ENCODE measurements at regions not wholly inside any gene's neighbourhood (a gene's known extent, or its start where the extent isn't known, plus 50 kb on each side); places are given as distances from the start of the nearest gene placed in this dataset.
"Not testable (repeated sequence)": the region's sequence is repeated elsewhere in the genome, so short reads cannot be mapped to it uniquely, and the experiment has no call there.

- no peak for TF ChIP-seq CTCF (IDR thresholded peaks at IDR 0.05)
- ATAC-seq (ENCODE audit: poor library complexity) (no peak), DNase-seq (no peak)
- H3K27me3 Mint-ChIP-seq = no peaks in the 10 kb centered on the region
- no peaks in the 10 kb centered on the region for H3K36me3 Mint-ChIP-seq (ENCODE audit: low read depth)
- H3K4me1 ChIP-seq (ENCODE audit: insufficient read depth, low read length) = no peaks in the 10 kb centered on the region
- H3K4me3 Mint-ChIP-seq = no peak overlapping the region
- POLR2A ChIA-PET = no interaction called here
- H3K9me3 Mint-ChIP-seq = no peaks in the 10 kb centered on the region
- H3K27ac ChIP-seq (ENCODE audit: low read depth in 1 of 2, low read length in 2 of 2) = no peak overlapping the region
- no peaks in the 10 kb centered on the region for H3K4me1 Mint-ChIP-seq (ENCODE audit: low read depth)
- no peak overlapping the region for H3K27ac Mint-ChIP-seq
- H3K36me3 ChIP-seq (ENCODE audit: insufficient read depth, low read length) = no peaks in the 10 kb centered on the region
- no peaks in the 10 kb centered on the region for H3K9me3 ChIP-seq (ENCODE audit: control insufficient read depth in 1 of 2, insufficient read depth in 1 of 2, low read length in 2 of 2)
- intact Hi-C loops (cut with DNase I, micrococcal nuclease) = no loop called here
- no peaks in the 10 kb centered on the region for H3K27me3 ChIP-seq (ENCODE audit: control insufficient read depth in 1 of 2, insufficient read depth in 2 of 2, low read length in 2 of 2)
- H3K4me3 ChIP-seq (ENCODE audit: low read length) = no peak overlapping the region
- CTCF ChIA-PET = no interaction called here
Observed at GRCh38 chr4:115215935-115216334, 102.5 kb upstream of the NDST4 start.

GRCh38 chr4:115213716-115214115 lies 100.3 kb upstream of the NDST4 start:
- intact Hi-C loops (cut with DNase I, micrococcal nuclease) = no loop called here
- no peaks in the 10 kb centered on the region for H3K36me3 Mint-ChIP-seq (ENCODE audit: low read depth)
- DNase-seq (no peak), ATAC-seq (ENCODE audit: poor library complexity) (no peak)
- no peaks in the 10 kb centered on the region for H3K9me3 Mint-ChIP-seq
- H3K9me3 ChIP-seq (ENCODE audit: control insufficient read depth in 1 of 2, insufficient read depth in 1 of 2, low read length in 2 of 2) = no peaks in the 10 kb centered on the region
- H3K4me3 Mint-ChIP-seq = no peak overlapping the region
- H3K27ac Mint-ChIP-seq = no peak overlapping the region
- no peaks in the 10 kb centered on the region for H3K27me3 Mint-ChIP-seq
- no peaks in the 10 kb centered on the region for H3K27me3 ChIP-seq (ENCODE audit: control insufficient read depth in 1 of 2, insufficient read depth in 2 of 2, low read length in 2 of 2)
- H3K27ac ChIP-seq (ENCODE audit: low read depth in 1 of 2, low read length in 2 of 2) = no peak overlapping the region
- no peak for TF ChIP-seq CTCF (IDR thresholded peaks at IDR 0.05)
- no peak overlapping the region for H3K4me3 ChIP-seq (ENCODE audit: low read length)
- H3K4me1 ChIP-seq (ENCODE audit: insufficient read depth, low read length) = no peaks in the 10 kb centered on the region
- CTCF ChIA-PET = no interaction called here
- H3K36me3 ChIP-seq (ENCODE audit: insufficient read depth, low read length) = no peaks in the 10 kb centered on the region
- no peaks in the 10 kb centered on the region for H3K4me1 Mint-ChIP-seq (ENCODE audit: low read depth)
- POLR2A ChIA-PET = no interaction called here

GRCh38 chr4:115201042-115201330 lies 87.6 kb upstream of the NDST4 start:
- TF ChIP-seq CTCF (IDR thresholded peaks at IDR 0.05) = no peak
- H3K27me3 ChIP-seq (ENCODE audit: control insufficient read depth in 1 of 2, insufficient read depth in 2 of 2, low read length in 2 of 2) = no peaks in the 10 kb centered on the region
- H3K36me3 ChIP-seq (ENCODE audit: insufficient read depth, low read length) = no peaks in the 10 kb centered on the region
- ChIA-PET POLR2A (no interaction called here), CTCF (no interaction called here)
- no peak for ATAC-seq (ENCODE audit: poor library complexity)
- no peaks in the 10 kb centered on the region for H3K4me1 Mint-ChIP-seq (ENCODE audit: low read depth)
- H3K9me3 Mint-ChIP-seq = no peaks in the 10 kb centered on the region
- no peaks in the 10 kb centered on the region for H3K36me3 Mint-ChIP-seq (ENCODE audit: low read depth)
- DNase-seq = no peak
- no peak overlapping the region for H3K4me3 ChIP-seq (ENCODE audit: low read length)
- H3K4me1 ChIP-seq (ENCODE audit: insufficient read depth, low read length) = no peaks in the 10 kb centered on the region
- H3K4me3 Mint-ChIP-seq = no peak overlapping the region
- no peak overlapping the region for H3K27ac Mint-ChIP-seq
- H3K27me3 Mint-ChIP-seq = no peaks in the 10 kb centered on the region
- intact Hi-C loops (cut with DNase I, micrococcal nuclease) = no loop called here
- no peak overlapping the region for H3K27ac ChIP-seq (ENCODE audit: low read depth in 1 of 2, low read length in 2 of 2)
- H3K9me3 ChIP-seq (ENCODE audit: control insufficient read depth in 1 of 2, insufficient read depth in 1 of 2, low read length in 2 of 2) = peaks cover 0 to 11% of the 10 kb centered on the region in 2 experiments

- DNase-seq; intact Hi-C loops (cut with DNase I, micrococcal nuclease); H3K27ac ChIP-seq (ENCODE audit: low read depth in 1 of 2, low read length in 2 of 2); H3K9me3 Mint-ChIP-seq; H3K4me1 ChIP-seq (ENCODE audit: insufficient read depth, low read length); H3K4me3 Mint-ChIP-seq; ATAC-seq (ENCODE audit: poor library complexity); H3K4me3 ChIP-seq (ENCODE audit: low read length); H3K36me3 ChIP-seq (ENCODE audit: insufficient read depth, low read length); H3K36me3 Mint-ChIP-seq (ENCODE audit: low read depth); H3K27me3 ChIP-seq (ENCODE audit: control insufficient read depth in 1 of 2, insufficient read depth in 2 of 2, low read length in 2 of 2); CTCF ChIA-PET; H3K27me3 Mint-ChIP-seq; POLR2A ChIA-PET; H3K27ac Mint-ChIP-seq; H3K4me1 Mint-ChIP-seq (ENCODE audit: low read depth): not testable (repeated sequence)
- H3K9me3 ChIP-seq (ENCODE audit: control insufficient read depth in 1 of 2, insufficient read depth in 1 of 2, low read length in 2 of 2) = peaks cover 0 to 11% of the 10 kb centered on the region in 2 experiments
Observed at GRCh38 chr4:115200201-115201041, 87.0 kb upstream of the NDST4 start.

GRCh38 chr4:115194612-115195011 lies 81.2 kb upstream of the NDST4 start:
- H3K27ac ChIP-seq (ENCODE audit: low read depth in 1 of 2, low read length in 2 of 2); CTCF ChIA-PET; intact Hi-C loops (cut with DNase I, micrococcal nuclease); H3K9me3 Mint-ChIP-seq; H3K4me1 ChIP-seq (ENCODE audit: insufficient read depth, low read length); H3K36me3 Mint-ChIP-seq (ENCODE audit: low read depth); DNase-seq; H3K4me3 Mint-ChIP-seq; H3K27ac Mint-ChIP-seq; H3K27me3 ChIP-seq (ENCODE audit: control insufficient read depth in 1 of 2, insufficient read depth in 2 of 2, low read length in 2 of 2); ATAC-seq (ENCODE audit: poor library complexity); H3K36me3 ChIP-seq (ENCODE audit: insufficient read depth, low read length); H3K4me1 Mint-ChIP-seq (ENCODE audit: low read depth); H3K9me3 ChIP-seq (ENCODE audit: control insufficient read depth in 1 of 2, insufficient read depth in 1 of 2, low read length in 2 of 2); H3K27me3 Mint-ChIP-seq; H3K4me3 ChIP-seq (ENCODE audit: low read length); POLR2A ChIA-PET: not testable (repeated sequence)
